Keratinocyte (primary cell): ENCODE measurements at regions not wholly inside any gene's neighbourhood (a gene's known extent, or its start where the extent isn't known, plus 50 kb on each side); places are given as distances from the start of the nearest gene placed in this dataset.

Source experiments
- DNase-seq: peaks from one replicate; pipeline ENCODE4 v3.0.0-alpha.2; 2011; ENCODE audit warnings: low read depth, missing footprints, low spot score
- FAIRE-seq: peaks from 2 replicates; lab custom pipeline; 2011; peaks lifted over from hg19 to GRCh38; lab: Jason Lieb, UNC
- H2AFZ ChIP-seq: 2 replicates; pipeline ENCODE4 v1.6.0; 2012; ENCODE audit warnings: low read length, control low read depth, inconsistent platforms; ENCODE audit not compliant: control insufficient read depth
- H3K27ac ChIP-seq: 2 replicates; pipeline ENCODE4 v1.5.1; 2011; ENCODE audit warnings: low read length; ENCODE audit not compliant: control insufficient read depth, insufficient read depth
- H3K27me3 ChIP-seq: 3 replicates; pipeline ENCODE4 v1.6.0; 2011; ENCODE audit warnings: low read length; ENCODE audit not compliant: control insufficient read depth, insufficient read depth; ENCODE audit errors: extremely low read depth
- H3K36me3 ChIP-seq, 2 experiments: 2 replicates in 1 of 2; 3 replicates in 1 of 2; pipeline ENCODE4 v1.5.1; 2011; ENCODE audit warnings: low read length in 2 of 2, mild to moderate bottlenecking in 1 of 2; ENCODE audit not compliant: control insufficient read depth in 2 of 2, insufficient read depth in 2 of 2; ENCODE audit errors: extremely low read depth in 1 of 2
- H3K4me1 ChIP-seq: 3 replicates; pipeline ENCODE4 v1.5.1; 2011; ENCODE audit warnings: low read length; ENCODE audit not compliant: control insufficient read depth, insufficient read depth; ENCODE audit errors: extremely low read depth
- H3K4me2 ChIP-seq: 3 replicates; pipeline ENCODE4 v1.6.0; 2011; ENCODE audit warnings: low read depth, low read length; ENCODE audit not compliant: control insufficient read depth, insufficient read depth; ENCODE audit errors: extremely low read depth
- H3K4me3 ChIP-seq, 3 experiments: fragments of 200-600 bp in 1 of 3; sonication (generic) in 1 of 3; 2 replicates in 2 of 3; 3 replicates in 1 of 3; pipeline ENCODE4 v1.5.1; 2011 to 2016; ENCODE audit warnings: low read length in 3 of 3, mild to moderate bottlenecking in 3 of 3, control low read depth in 2 of 3, inconsistent platforms in 1 of 3, low read depth in 1 of 3, mixed read lengths in 1 of 3, mixed run types in 1 of 3, moderate library complexity in 1 of 3; ENCODE audit not compliant: control insufficient read depth in 2 of 3, insufficient read depth in 2 of 3; ENCODE audit errors: extremely low read depth in 1 of 3
- H3K79me2 ChIP-seq: 2 replicates; pipeline ENCODE4 v1.6.0; 2012; ENCODE audit warnings: low read length; ENCODE audit not compliant: control insufficient read depth, insufficient read depth
- H3K9ac ChIP-seq: 3 replicates; pipeline ENCODE4 v1.6.0; 2011; ENCODE audit warnings: low read length; ENCODE audit not compliant: control insufficient read depth, insufficient read depth; ENCODE audit errors: extremely low read depth
- H3K9me1 ChIP-seq: 3 replicates; pipeline ENCODE4 v1.6.0; 2011; ENCODE audit warnings: low read length; ENCODE audit not compliant: control insufficient read depth, insufficient read depth; ENCODE audit errors: extremely low read depth
- H3K9me3 ChIP-seq: 2 replicates; pipeline ENCODE4 v1.5.1; 2012; ENCODE audit warnings: low read depth, low read length; ENCODE audit not compliant: control insufficient read depth
- H4K20me1 ChIP-seq: 3 replicates; pipeline ENCODE4 v1.6.0; 2011; ENCODE audit warnings: low read length; ENCODE audit not compliant: control insufficient read depth, insufficient read depth; ENCODE audit errors: extremely low read depth
- CTCF ChIP-seq, 3 experiments: IDR thresholded peaks in 1 of 3; conservative IDR thresholded peaks in 1 of 3; optimal IDR thresholded peaks in 1 of 3; 2 replicates in 2 of 3; 3 replicates in 1 of 3; pipeline versions ENCODE3 to v1.5.1; 2011; ENCODE audit warnings: low read length in 3 of 3, mild to moderate bottlenecking in 3 of 3, moderate library complexity in 2 of 3, control low read depth in 1 of 3, inconsistent platforms in 1 of 3; ENCODE audit not compliant: insufficient read depth in 2 of 3; ENCODE audit errors: extremely low read depth in 1 of 3
- EZH2 ChIP-seq: IDR thresholded peaks from one replicate; pipeline ENCODE4 v1.6.1; 2012; ENCODE audit warnings: inconsistent platforms, mild to moderate bottlenecking, low read length, moderate library complexity
- dilution Hi-C: fragments of 300-500 bp; cut with MboI; formaldehyde crosslinking; loops from one replicate; pipeline ENCODE4 v1.7.0; 2020; ENCODE audit warnings: low sequenced_read_pairs; ENCODE audit not compliant: extremely low pct_ligation_motif_present

- Histone ChIP-seq H3K9me1 (no peaks in the 10 kb centered on the region), H3K4me2 (no peak overlapping the region), H3K36me3 (no peaks in the 10 kb centered on the region), H3K79me2 (no peaks in the 10 kb centered on the region), H3K27me3 (no peaks in the 10 kb centered on the region), H3K4me1 (no peaks in the 10 kb centered on the region), H3K4me3 (no peak overlapping the region), H3K9ac (no peak overlapping the region), H4K20me1 (no peaks in the 10 kb centered on the region), H3K27ac (no peak overlapping the region), H2AFZ (no peak overlapping the region), H3K9me3 (no peaks in the 10 kb centered on the region)
- dilution Hi-C loops, result no loop called here
- FAIRE-seq (no peak), DNase-seq (no peak)
- TF ChIP-seq CTCF (optimal IDR thresholded peaks at IDR 0.05 in 1 of 3, IDR thresholded peaks at IDR 0.05 in 1 of 3, conservative IDR thresholded peaks at IDR 0.05 in 1 of 3; ENCODE audit: extremely low read depth in 1 of 3, insufficient read depth in 2 of 3, low read length in 3 of 3) (no peak), EZH2 (no peak)
Observed at GRCh38 chr17:13734880-13735279, 133.2 kb upstream of the HS3ST3A1 start.

- Histone ChIP-seq H2AFZ (no peak overlapping the region), H3K9me3 (no peaks in the 10 kb centered on the region), H3K36me3 (no peaks in the 10 kb centered on the region), H3K9ac (no peak overlapping the region), H3K9me1 (no peaks in the 10 kb centered on the region), H3K79me2 (no peaks in the 10 kb centered on the region), H3K4me1 (no peaks in the 10 kb centered on the region), H3K27ac (no peak overlapping the region), H4K20me1 (no peaks in the 10 kb centered on the region), H3K27me3 (no peaks in the 10 kb centered on the region), H3K4me3 (no peak overlapping the region), H3K4me2 (no peak overlapping the region)
- no peak for FAIRE-seq
- no peak for DNase-seq
- TF ChIP-seq EZH2, result no peak
- TF ChIP-seq CTCF (optimal IDR thresholded peaks at IDR 0.05 in 1 of 3, IDR thresholded peaks at IDR 0.05 in 1 of 3, conservative IDR thresholded peaks at IDR 0.05 in 1 of 3; ENCODE audit: extremely low read depth in 1 of 3, insufficient read depth in 2 of 3, low read length in 3 of 3), result no peak
- dilution Hi-C loops, result no loop called here
Observed at GRCh38 chr17:13735444-13735843, 133.7 kb upstream of the HS3ST3A1 start.
